ENCODE measurements at regions not wholly inside any gene's neighbourhood (a gene's known extent, or its start where the extent isn't known, plus 50 kb on each side); places are given as distances from the start of the nearest gene placed in this dataset.
"Not testable (repeated sequence)": the region's sequence is repeated elsewhere in the genome, so short reads cannot be mapped to it uniquely, and the experiment has no call there.

DNA sequence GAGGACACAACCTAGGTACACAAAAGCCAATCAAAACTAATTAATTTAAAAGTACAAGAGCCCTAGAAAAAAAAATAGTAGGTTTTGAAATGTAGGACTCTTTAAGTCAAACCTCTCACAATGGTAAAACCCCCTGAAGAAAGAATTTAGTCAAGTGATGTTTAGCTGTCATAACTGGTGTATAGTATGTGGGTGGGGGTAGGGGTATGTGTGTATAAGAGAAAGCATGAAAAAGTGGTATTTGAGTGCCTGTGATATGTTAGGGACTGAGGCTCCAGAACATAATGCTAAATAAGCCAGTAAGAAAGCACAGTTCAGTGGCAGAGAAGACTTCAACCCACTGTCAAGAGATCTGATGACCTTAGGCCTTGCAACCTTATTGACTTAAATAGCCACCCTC lies 507.9 kb downstream of the TTLL7 start:
- Histone ChIP-seq H3K4me1 (ENCODE audit: insufficient read depth, poor library complexity, severe bottlenecking) (no peaks in the 10 kb centered on the region), H3K36me3 (ENCODE audit: low read depth) (no peaks in the 10 kb centered on the region), H3K4me3 (ENCODE audit: severe bottlenecking) (no peak overlapping the region), H3K27me3 (ENCODE audit: insufficient read depth, poor library complexity, severe bottlenecking) (no peaks in the 10 kb centered on the region), H3K27ac (ENCODE audit: poor library complexity, severe bottlenecking) (no peak overlapping the region), H3K9me3 (ENCODE audit: severe bottlenecking) (no peaks in the 10 kb centered on the region)
- TF ChIP-seq, protein P1, sequence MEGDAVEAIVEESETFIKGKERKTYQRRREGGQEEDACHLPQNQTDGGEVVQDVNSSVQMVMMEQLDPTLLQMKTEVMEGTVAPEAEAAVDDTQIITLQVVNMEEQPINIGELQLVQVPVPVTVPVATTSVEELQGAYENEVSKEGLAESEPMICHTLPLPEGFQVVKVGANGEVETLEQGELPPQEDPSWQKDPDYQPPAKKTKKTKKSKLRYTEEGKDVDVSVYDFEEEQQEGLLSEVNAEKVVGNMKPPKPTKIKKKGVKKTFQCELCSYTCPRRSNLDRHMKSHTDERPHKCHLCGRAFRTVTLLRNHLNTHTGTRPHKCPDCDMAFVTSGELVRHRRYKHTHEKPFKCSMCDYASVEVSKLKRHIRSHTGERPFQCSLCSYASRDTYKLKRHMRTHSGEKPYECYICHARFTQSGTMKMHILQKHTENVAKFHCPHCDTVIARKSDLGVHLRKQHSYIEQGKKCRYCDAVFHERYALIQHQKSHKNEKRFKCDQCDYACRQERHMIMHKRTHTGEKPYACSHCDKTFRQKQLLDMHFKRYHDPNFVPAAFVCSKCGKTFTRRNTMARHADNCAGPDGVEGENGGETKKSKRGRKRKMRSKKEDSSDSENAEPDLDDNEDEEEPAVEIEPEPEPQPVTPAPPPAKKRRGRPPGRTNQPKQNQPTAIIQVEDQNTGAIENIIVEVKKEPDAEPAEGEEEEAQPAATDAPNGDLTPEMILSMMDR (IDR thresholded peaks at IDR 0.05; ENCODE audit: poor library complexity, severe bottlenecking), result no peak
- DNase-seq (ENCODE audit: low spot score) (no peak), ATAC-seq (ENCODE audit: low read depth) (no peak)

DNA sequence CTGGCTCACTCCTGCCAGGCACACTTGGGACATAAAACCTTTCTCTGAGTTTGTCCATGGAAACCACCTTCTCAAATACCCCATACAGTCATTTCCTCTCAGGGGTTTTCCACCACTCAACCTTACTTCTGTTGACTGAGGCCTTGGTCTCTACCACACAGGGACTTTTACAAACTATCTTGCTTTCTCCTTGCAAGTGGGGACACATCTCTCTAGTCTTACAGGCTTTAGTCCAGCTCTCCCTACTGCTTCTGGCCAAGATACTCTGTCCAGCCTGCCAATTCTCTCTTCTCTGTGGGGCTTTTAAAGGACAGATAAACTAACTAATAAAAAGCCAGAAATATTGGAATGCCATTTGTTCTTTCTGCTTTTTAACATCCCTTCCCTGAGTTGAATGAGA lies 510.8 kb downstream of the TTLL7 start:
- H3K36me3 ChIP-seq (ENCODE audit: low read depth); H3K4me3 ChIP-seq (ENCODE audit: severe bottlenecking); H3K4me1 ChIP-seq (ENCODE audit: insufficient read depth, poor library complexity, severe bottlenecking); H3K27me3 ChIP-seq (ENCODE audit: insufficient read depth, poor library complexity, severe bottlenecking); ATAC-seq (ENCODE audit: low read depth); DNase-seq (ENCODE audit: low spot score); H3K27ac ChIP-seq (ENCODE audit: poor library complexity, severe bottlenecking); H3K9me3 ChIP-seq (ENCODE audit: severe bottlenecking): not testable (repeated sequence)

DNA sequence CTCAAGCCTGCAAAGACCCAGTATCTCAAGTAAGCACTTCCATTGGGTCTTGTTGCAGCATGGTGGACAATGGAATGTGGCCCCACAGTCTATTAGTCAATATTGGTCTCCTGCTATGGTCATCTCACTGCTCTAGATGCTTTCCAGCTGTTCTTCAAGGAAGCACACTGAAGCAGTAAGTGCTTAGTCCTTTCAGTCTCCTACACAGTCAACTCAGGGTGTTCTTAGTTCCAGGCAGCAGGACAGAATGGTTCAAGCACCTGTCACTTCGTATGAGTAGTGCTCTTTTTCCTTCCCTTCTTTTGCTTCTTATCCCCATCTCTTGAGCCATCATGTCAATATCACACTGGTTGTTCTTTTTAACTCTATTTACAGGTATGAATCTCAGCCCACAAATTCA lies 511.5 kb downstream of the TTLL7 start:
- H3K4me1 ChIP-seq (ENCODE audit: insufficient read depth, poor library complexity, severe bottlenecking); H3K27ac ChIP-seq (ENCODE audit: poor library complexity, severe bottlenecking); H3K36me3 ChIP-seq (ENCODE audit: low read depth); H3K9me3 ChIP-seq (ENCODE audit: severe bottlenecking); ATAC-seq (ENCODE audit: low read depth); H3K27me3 ChIP-seq (ENCODE audit: insufficient read depth, poor library complexity, severe bottlenecking); DNase-seq (ENCODE audit: low spot score); H3K4me3 ChIP-seq (ENCODE audit: severe bottlenecking): not testable (repeated sequence)

DNA sequence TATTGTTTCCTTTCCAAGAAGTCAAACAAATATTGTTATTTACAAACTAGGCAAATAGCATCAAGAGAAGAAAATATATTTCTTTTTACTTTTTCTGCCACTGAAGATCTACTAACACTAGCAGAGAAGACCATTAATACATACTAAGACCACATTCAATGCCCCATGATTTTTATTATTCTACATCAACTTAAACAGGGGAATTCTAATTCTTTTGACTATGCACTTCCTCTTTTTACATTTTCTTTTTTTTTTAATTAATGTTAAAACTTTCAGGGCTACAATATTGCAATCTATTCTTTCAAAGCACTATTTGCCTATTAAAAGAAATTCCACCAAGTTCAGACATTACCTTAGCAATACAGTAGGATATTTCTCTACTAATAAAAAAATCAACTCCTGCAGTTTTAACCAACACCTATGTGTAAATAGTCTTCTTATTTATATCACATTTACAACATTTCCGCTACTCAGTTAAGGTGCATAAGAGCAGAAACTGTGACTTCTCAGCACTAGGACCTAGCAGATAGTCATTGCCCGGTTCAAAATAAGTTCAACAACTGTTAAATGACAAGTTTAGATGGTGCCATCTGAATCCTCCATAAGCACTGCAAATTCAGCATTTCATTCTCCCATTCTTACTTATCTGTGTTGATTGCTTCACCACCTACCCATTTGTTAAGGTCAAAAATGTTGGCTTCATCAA lies 513.5 kb downstream of the TTLL7 start:
- H3K4me3 ChIP-seq (ENCODE audit: severe bottlenecking); DNase-seq (ENCODE audit: low spot score); H3K36me3 ChIP-seq (ENCODE audit: low read depth); H3K9me3 ChIP-seq (ENCODE audit: severe bottlenecking); H3K27ac ChIP-seq (ENCODE audit: poor library complexity, severe bottlenecking); H3K4me1 ChIP-seq (ENCODE audit: insufficient read depth, poor library complexity, severe bottlenecking); ATAC-seq (ENCODE audit: low read depth); H3K27me3 ChIP-seq (ENCODE audit: insufficient read depth, poor library complexity, severe bottlenecking): not testable (repeated sequence)

DNA sequence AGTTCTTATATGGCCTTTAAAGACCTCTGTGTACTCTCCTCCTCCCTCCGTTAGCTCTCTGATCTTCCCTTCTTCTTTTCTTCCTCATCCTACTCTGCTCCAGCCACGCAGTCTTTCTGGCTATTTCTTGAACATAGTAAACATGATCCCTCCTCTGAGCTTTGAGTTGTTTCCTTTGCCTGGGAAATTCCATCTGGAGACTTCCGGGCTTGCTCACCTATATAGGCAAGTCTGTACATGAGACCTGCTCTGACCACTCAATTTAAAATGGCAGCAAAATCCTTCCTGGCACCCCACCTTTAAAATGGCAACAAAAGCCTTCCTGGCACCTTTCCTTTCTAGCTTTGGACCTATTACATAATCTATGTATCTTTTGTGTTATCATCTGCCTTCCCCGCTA lies 517.6 kb downstream of the TTLL7 start:
- not testable (repeated sequence) for H3K27me3 ChIP-seq (ENCODE audit: insufficient read depth, poor library complexity, severe bottlenecking); H3K4me3 ChIP-seq (ENCODE audit: severe bottlenecking); H3K9me3 ChIP-seq (ENCODE audit: severe bottlenecking); H3K27ac ChIP-seq (ENCODE audit: poor library complexity, severe bottlenecking); H3K4me1 ChIP-seq (ENCODE audit: insufficient read depth, poor library complexity, severe bottlenecking); DNase-seq (ENCODE audit: low spot score); H3K36me3 ChIP-seq (ENCODE audit: low read depth)
- ATAC-seq (ENCODE audit: low read depth), result peak; percentile 68; the same call in 2 of the 3 replicates

DNA sequence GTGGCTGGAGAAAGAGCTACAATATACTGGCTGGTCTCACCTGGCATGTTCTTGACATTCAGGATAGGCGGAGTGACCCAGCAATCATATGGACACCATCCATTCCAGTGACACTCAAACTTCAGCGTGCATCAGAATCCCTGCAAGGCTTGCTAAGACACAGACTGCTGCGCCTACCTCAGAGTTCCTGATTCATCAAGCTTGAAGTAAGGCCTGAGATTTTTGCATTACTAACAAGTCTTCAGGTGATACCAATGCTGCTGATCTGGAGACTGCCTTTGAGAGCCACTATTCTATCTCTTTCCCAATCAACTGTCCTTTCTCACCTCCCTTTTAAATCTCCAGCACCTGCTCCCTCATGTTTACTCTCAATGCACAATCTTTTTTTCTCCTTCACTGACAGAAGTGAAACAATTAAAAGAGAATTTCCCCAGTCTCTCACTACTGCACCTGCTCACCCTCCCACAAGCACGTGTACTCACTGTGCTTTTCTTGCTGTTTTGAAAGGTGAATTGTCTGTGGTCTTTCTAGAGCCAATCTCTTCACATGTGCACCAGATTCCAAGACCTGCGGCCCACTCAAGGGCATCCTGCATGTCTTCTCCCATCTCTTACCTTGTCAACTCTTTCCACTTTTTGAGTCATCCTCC lies 519.2 kb downstream of the TTLL7 start:
- not testable (repeated sequence) for H3K27me3 ChIP-seq (ENCODE audit: insufficient read depth, poor library complexity, severe bottlenecking); H3K4me3 ChIP-seq (ENCODE audit: severe bottlenecking); ATAC-seq (ENCODE audit: low read depth); H3K36me3 ChIP-seq (ENCODE audit: low read depth); H3K4me1 ChIP-seq (ENCODE audit: insufficient read depth, poor library complexity, severe bottlenecking); H3K27ac ChIP-seq (ENCODE audit: poor library complexity, severe bottlenecking); H3K9me3 ChIP-seq (ENCODE audit: severe bottlenecking); DNase-seq (ENCODE audit: low spot score)

DNA sequence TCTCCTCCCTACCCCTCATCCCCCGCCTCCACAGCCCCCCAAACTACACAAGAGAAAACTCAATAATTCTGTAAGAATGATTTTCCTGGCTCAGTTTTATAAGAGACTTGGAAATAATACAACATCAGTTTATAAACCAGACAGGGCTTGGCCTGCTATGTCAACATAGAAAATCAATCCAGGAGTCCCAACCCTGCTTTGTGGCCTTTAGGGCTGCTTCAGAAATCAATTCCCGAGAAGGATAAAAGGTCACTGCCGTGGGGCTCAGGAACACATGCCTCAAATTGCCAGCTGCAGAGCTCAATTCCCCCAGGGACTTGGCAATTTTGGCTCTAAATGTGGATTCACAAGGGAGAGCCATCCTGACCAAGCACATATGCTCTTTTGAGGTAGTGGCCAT lies 520.8 kb downstream of the TTLL7 start:
- H3K27ac ChIP-seq (ENCODE audit: poor library complexity, severe bottlenecking); H3K4me3 ChIP-seq (ENCODE audit: severe bottlenecking); H3K9me3 ChIP-seq (ENCODE audit: severe bottlenecking); H3K4me1 ChIP-seq (ENCODE audit: insufficient read depth, poor library complexity, severe bottlenecking); DNase-seq (ENCODE audit: low spot score); H3K27me3 ChIP-seq (ENCODE audit: insufficient read depth, poor library complexity, severe bottlenecking); ATAC-seq (ENCODE audit: low read depth); H3K36me3 ChIP-seq (ENCODE audit: low read depth): not testable (repeated sequence)

DNA sequence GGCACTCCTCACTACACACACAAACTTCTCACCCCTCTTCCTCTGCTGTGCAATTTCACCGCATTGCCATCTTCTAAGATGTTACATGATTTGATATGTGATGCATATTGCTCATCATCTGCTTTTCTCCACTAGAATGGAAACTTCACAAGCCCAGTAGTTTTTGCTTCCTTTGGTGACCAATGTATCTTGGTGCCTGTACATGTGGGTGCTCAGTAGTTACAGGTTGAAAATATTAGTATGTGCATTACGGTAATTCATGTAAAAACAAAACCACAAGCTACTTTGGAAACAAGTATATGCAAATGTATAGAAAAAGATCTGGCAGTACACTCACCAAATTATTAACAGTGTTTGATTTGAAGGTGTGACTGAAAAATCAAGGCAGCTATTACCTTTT lies 522.4 kb downstream of the TTLL7 start:
- H3K4me3 ChIP-seq (ENCODE audit: severe bottlenecking); H3K36me3 ChIP-seq (ENCODE audit: low read depth); ATAC-seq (ENCODE audit: low read depth); H3K9me3 ChIP-seq (ENCODE audit: severe bottlenecking); H3K27me3 ChIP-seq (ENCODE audit: insufficient read depth, poor library complexity, severe bottlenecking); H3K27ac ChIP-seq (ENCODE audit: poor library complexity, severe bottlenecking); DNase-seq (ENCODE audit: low spot score); H3K4me1 ChIP-seq (ENCODE audit: insufficient read depth, poor library complexity, severe bottlenecking): not testable (repeated sequence)

DNA sequence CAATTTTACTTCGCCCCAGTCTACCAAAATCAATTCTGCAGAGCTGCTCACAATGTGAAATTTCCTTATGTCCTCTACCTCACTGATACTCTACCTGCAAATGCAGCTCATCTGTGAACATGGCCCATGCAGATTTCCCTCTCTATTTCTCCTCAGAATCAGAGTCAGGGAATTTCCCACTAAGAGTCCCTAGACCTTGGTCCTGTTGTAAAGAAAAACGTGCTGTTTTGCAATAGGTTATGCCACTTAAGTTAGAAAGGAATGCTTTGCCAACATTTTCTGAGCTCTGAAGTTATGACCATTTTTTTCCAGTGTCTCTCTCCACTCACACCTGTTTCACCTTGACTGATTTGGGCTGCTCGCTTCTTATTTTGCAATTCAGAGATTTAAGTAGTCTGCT lies 524.0 kb downstream of the TTLL7 start:
- not testable (repeated sequence) for H3K4me3 ChIP-seq (ENCODE audit: severe bottlenecking); ATAC-seq (ENCODE audit: low read depth); H3K9me3 ChIP-seq (ENCODE audit: severe bottlenecking); H3K27me3 ChIP-seq (ENCODE audit: insufficient read depth, poor library complexity, severe bottlenecking); H3K4me1 ChIP-seq (ENCODE audit: insufficient read depth, poor library complexity, severe bottlenecking); DNase-seq (ENCODE audit: low spot score); H3K36me3 ChIP-seq (ENCODE audit: low read depth); H3K27ac ChIP-seq (ENCODE audit: poor library complexity, severe bottlenecking)

DNA sequence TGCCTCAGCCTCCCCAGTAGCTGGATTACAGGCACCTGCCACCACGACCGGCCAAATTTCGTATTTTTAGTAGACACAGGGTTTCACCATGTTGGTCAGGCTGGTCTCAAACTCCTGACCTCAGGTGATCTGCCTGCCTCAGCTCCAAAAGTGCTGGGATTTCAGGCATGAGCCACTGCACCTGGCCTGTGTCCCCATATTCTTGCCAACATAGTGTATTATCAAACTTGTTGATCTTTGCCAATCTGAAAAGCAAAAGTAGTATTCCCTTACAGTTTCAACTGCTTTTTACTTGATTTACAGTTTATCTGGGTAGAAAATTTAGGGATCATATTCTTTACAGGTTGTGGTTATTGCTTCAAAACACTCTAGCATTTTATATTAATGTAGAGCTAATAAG lies 524.9 kb downstream of the TTLL7 start:
- not testable (repeated sequence) for H3K27ac ChIP-seq (ENCODE audit: poor library complexity, severe bottlenecking); H3K4me1 ChIP-seq (ENCODE audit: insufficient read depth, poor library complexity, severe bottlenecking); H3K27me3 ChIP-seq (ENCODE audit: insufficient read depth, poor library complexity, severe bottlenecking); H3K9me3 ChIP-seq (ENCODE audit: severe bottlenecking); ATAC-seq (ENCODE audit: low read depth); H3K36me3 ChIP-seq (ENCODE audit: low read depth); DNase-seq (ENCODE audit: low spot score); H3K4me3 ChIP-seq (ENCODE audit: severe bottlenecking)

DNA sequence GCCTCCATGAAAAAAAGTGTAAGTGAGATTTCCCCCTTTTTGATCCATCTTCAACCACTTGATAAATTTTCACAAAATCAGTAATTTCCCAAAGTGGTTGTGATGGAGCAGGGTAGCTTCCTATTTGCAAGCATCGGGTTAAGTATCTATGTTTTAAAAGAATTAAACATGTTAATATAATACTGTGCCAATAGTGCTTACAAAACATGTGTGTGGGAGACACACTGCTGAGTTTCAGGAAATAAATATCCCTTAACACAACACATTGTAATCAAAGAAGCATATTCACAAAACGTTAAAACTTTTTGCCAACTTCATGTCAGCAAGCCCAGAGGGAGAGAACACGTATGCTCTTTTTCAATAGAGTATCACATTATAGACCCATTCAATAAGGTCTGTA lies 526.9 kb downstream of the TTLL7 start:
- H3K4me3 ChIP-seq (ENCODE audit: severe bottlenecking); H3K9me3 ChIP-seq (ENCODE audit: severe bottlenecking); H3K4me1 ChIP-seq (ENCODE audit: insufficient read depth, poor library complexity, severe bottlenecking); DNase-seq (ENCODE audit: low spot score); H3K36me3 ChIP-seq (ENCODE audit: low read depth); H3K27ac ChIP-seq (ENCODE audit: poor library complexity, severe bottlenecking); ATAC-seq (ENCODE audit: low read depth); H3K27me3 ChIP-seq (ENCODE audit: insufficient read depth, poor library complexity, severe bottlenecking): not testable (repeated sequence)
